PC-3 (cell line): ENCODE measurements at regions not wholly inside any gene's neighbourhood (a gene's known extent, or its start where the extent isn't known, plus 50 kb on each side); places are given as distances from the start of the nearest gene placed in this dataset.

Source experiments
- CTCF ChIP-seq: fragments of 300-600 bp; sonication (generic); conservative IDR thresholded peaks from 2 replicates; pipeline ENCODE4 v1.5.1; 2017; ENCODE audit warnings: antibody characterized with exemption, low read depth, mild to moderate bottlenecking, low read length
- EZH2 ChIP-seq: fragments of 300-600 bp; sonication (generic); IDR thresholded peaks from one replicate; pipeline ENCODE4 v1.6.1; 2017; ENCODE audit warnings: antibody characterized with exemption, mild to moderate bottlenecking, low read length; ENCODE audit not compliant: unreplicated experiment

GRCh38 chr14:28536889-28537288 lies 229.7 kb upstream of the FOXG1 start:
- no peak for TF ChIP-seq CTCF
- no peak for TF ChIP-seq EZH2
